NB4 (cell line): ENCODE measurements at regions not wholly inside any gene's neighbourhood (a gene's known extent, or its start where the extent isn't known, plus 50 kb on each side); places are given as distances from the start of the nearest gene placed in this dataset.

Source experiments
- DNase-seq: peaks from one replicate; pipeline ENCODE4 v3.0.0; 2010; ENCODE audit warnings: low read depth
- H3K4me3 ChIP-seq: one replicate; pipeline ENCODE4 v1.5.1; 2011; ENCODE audit warnings: mild to moderate bottlenecking, low read depth, low read length, moderate library complexity
- CTCF ChIP-seq: IDR thresholded peaks from one replicate; pipeline ENCODE4 v1.5.1; 2012; ENCODE audit warnings: low read depth, low read length
- MAX ChIP-seq: IDR thresholded peaks from 2 replicates; pipeline ENCODE4 v1.6.1; 2011; ENCODE audit warnings: low read depth, low read length
- MYC ChIP-seq: IDR thresholded peaks from 2 replicates; pipeline ENCODE4 v1.6.1; 2011; ENCODE audit warnings: low read depth, low read length
- POLR2A ChIP-seq: IDR thresholded peaks from 2 replicates; pipeline ENCODE4 v1.6.1; 2011; ENCODE audit warnings: mild to moderate bottlenecking; ENCODE audit not compliant: insufficient read length; ENCODE audit errors: extremely low read depth

- TF ChIP-seq POLR2A = no peak
- no peak for TF ChIP-seq CTCF
- no peak for DNase-seq
Measured at GRCh38 chr4:53805291-53805690, 214.0 kb upstream of the LNX1 start.

GRCh38 chr4:53804719-53805118 lies 213.4 kb upstream of the LNX1 start:
- peak; percentile 67 for DNase-seq
- H3K4me3 ChIP-seq = no peak overlapping the region
- TF ChIP-seq MAX = no peak
- no peak for TF ChIP-seq MYC
- peak; percentile 78 for TF ChIP-seq CTCF

More at GRCh38 chr4:53805291-53805690, 214.0 kb upstream of the LNX1 start:
- H3K4me3 ChIP-seq = no peak overlapping the region

- no peak overlapping the region for H3K4me3 ChIP-seq
- no peak for DNase-seq
- TF ChIP-seq POLR2A = no peak
- no peak for TF ChIP-seq MAX
- no peak for TF ChIP-seq CTCF
- TF ChIP-seq MYC = no peak
Measured at GRCh38 chr4:53802500-53802899, 211.2 kb upstream of the LNX1 start.

- no peak for TF ChIP-seq MYC
- TF ChIP-seq MAX = no peak
- TF ChIP-seq CTCF = no peak
- TF ChIP-seq POLR2A = no peak
- H3K4me3 ChIP-seq = no peak overlapping the region
- DNase-seq = no peak
Measured at GRCh38 chr4:53801373-53801772, 210.1 kb upstream of the LNX1 start.

GRCh38 chr4:53800741-53801140 lies 209.5 kb upstream of the LNX1 start:
- H3K4me3 ChIP-seq = no peak overlapping the region
- no peak for TF ChIP-seq CTCF
- no peak for TF ChIP-seq MYC
- no peak for TF ChIP-seq MAX
- TF ChIP-seq POLR2A = no peak
- DNase-seq = no peak

GRCh38 chr4:53793096-53793495 lies 201.8 kb upstream of the LNX1 start:
- no peak for TF ChIP-seq MYC
- no peak for TF ChIP-seq POLR2A

GRCh38 chr4:53790286-53790685 lies 199.0 kb upstream of the LNX1 start:
- no peak for DNase-seq
- TF ChIP-seq MAX (no peak), MYC (no peak)
- no peak overlapping the region for H3K4me3 ChIP-seq

More at GRCh38 chr4:53793096-53793495, 201.8 kb upstream of the LNX1 start:
- no peak overlapping the region for H3K4me3 ChIP-seq
- DNase-seq = no peak
